HG02973 (cell line): ENCODE measurements at regions not wholly inside any gene's neighbourhood (a gene's known extent, or its start where the extent isn't known, plus 50 kb on each side); places are given as distances from the start of the nearest gene placed in this dataset.
A peak's percentile ranks its signal among the peaks of the same experiment; 100 is the strongest.

ENCODE experiments used
- ATAC-seq: cut with Tn5 transposase; IDR thresholded peaks from one replicate; pipeline ENCODE4 v1.9.1; 2021; ENCODE audit warnings: moderate library complexity; ENCODE audit not compliant: unreplicated experiment

GRCh38 chr7:33661430-33662160 lies 243.7 kb upstream of the BMPER start:
- no peak for ATAC-seq

- no peak for ATAC-seq
Measured at GRCh38 chr7:33666531-33666930, 238.8 kb upstream of the BMPER start.

- no peak for ATAC-seq
Measured at GRCh38 chr7:33667196-33667595, 238.1 kb upstream of the BMPER start.

GRCh38 chr7:33669251-33669670 lies 236.1 kb upstream of the BMPER start:
- ATAC-seq = no peak

DNA sequence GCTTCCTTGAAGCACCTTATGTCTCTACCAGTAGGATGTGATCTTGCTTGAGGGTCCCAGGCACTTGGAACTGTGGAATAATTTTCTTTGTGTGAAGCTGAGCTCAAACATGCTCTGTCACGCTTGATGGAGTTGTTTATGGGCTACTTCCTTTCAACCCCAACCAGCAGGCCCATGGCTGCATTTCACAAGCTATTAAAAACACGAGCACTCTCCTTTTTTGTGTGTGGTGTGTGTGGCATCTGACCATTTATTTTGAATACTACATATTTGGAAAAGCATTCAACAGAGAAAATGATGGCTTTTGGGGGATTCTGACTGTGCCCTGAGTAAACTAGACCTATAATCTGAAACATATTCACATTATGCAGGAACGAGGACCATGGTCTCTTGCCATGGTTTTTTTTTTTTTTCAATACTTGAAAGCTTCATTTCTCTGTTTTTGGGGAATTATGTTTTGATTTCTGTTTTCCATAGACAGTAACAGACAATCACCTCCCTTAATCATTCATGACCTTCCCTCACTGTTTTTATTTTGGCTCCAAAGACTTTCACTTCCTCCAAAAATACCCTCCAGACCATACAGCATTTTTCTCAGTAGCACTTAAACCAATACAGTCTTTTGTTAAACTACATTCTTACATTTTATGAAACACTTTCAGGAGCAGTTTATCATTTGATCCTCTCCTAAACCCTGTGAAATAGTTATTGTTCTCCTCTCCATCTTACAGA lies 233.6 kb upstream of the BMPER start:
- peak; percentile 71 for ATAC-seq

- no peak for ATAC-seq
Measured at GRCh38 chr7:33673029-33673700, 232.2 kb upstream of the BMPER start.

GRCh38 chr7:33674804-33675411 lies 230.4 kb upstream of the BMPER start:
- no peak for ATAC-seq

GRCh38 chr7:33677556-33677955 lies 227.8 kb upstream of the BMPER start:
- no peak for ATAC-seq

DNA sequence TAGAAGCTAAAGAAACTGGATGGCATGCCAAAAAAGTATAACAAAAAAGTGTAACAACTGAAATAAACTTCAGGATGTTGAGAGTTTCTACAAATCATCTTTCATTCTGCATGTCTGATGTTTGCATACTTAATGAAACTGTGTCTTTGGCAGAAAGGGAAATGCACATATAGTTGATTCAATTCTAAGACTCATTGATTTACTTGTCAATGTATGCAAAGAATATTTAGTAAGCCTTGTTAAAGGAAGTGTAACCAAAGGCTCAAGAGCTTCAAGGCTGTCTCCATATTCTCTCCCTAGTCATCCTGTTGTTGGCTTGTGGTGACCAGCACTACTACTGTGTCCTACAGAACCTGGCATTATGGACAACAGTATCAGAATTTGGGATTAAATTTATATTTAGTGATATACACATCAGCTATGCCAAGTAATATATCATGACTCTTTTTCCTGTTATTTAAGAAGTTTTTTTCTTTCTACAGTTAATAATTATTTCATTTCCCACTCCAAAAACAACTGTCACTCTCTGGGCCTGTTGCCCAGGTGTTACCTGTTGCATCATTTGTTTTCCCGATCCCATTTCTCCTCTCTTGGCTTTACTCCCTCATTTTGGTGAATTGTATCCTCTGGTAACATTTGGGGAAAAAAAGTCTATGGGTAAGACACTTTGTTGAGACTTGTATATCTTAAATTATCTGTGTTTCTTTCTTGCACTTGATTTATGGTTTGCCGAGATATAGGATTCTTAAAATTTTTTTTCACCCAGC lies 226.6 kb upstream of the BMPER start:
- no peak for ATAC-seq

DNA sequence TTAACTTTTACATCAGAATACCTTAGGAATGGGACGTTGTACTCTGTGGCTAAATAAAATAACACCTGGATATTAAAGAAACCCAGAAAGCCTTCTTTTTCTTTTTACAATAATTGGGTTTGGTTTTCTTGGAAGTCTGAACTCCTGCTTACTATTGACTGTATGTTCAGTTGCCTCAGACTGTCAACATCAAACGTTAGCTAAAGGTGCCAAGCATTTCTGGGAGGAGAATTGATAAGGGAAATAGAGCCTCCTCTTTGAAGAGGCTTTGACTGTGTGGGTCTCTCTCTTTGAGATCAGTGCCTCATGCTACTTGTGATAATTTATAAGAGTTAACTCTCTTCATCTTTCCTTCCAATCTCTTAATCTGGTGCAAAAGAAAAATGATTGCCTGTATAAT lies 224.7 kb upstream of the BMPER start:
- ATAC-seq = no peak

DNA sequence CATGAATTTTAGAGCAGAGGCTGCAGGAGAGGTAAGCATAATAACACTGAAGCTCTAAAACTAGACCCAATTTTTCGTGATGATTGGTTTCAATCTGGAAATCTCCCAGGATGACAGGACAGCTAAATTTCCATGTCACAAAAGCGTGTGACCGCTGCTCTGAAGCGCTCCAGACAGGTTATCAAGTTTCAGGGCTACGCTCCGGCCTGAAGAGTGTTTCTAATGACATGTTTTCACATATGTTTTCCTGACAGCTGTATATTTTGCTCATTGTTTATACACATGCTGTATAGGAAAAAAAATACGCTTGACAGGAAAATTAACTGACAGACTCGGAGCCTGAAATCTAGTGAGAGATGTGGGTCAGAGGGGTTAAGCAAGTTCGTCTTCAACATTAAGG lies 219.8 kb upstream of the BMPER start:
- no peak for ATAC-seq

DNA sequence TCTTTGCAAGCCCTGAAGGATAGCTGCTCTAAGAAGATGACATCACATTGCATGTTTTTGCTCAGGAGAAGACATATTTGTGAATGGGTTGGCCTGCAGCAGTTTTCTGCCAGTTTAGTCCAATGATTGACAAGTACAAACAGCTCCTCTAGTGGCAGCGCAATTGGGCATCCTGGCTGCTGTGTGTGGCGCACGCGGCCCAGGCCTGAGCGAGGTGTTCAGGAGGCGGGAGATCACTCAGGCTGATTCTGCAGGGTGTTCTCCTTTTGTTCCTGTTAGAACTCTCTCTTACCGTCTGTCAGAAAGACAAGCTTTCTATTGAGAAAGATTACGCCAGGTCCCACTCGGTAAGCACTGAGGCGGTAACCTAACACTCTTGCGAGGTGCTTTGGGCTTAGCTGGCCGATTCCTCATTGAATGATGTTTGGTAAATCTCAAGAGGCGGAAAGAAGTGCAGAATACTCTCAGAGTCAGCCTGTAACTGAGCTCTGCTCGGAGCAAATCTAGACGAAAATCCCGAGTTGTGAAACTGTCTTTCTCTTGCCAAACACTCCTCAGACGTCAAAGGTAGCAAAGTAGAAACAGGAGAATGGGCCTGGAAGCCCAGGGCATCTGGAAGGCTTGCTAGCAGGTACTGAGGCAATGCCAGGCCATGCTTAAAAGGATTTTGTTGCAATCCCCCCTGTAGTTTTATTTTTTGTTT lies 219.2 kb upstream of the BMPER start:
- ATAC-seq = no peak

- ATAC-seq = no peak
Measured at GRCh38 chr7:33687625-33688024, 217.7 kb upstream of the BMPER start.

DNA sequence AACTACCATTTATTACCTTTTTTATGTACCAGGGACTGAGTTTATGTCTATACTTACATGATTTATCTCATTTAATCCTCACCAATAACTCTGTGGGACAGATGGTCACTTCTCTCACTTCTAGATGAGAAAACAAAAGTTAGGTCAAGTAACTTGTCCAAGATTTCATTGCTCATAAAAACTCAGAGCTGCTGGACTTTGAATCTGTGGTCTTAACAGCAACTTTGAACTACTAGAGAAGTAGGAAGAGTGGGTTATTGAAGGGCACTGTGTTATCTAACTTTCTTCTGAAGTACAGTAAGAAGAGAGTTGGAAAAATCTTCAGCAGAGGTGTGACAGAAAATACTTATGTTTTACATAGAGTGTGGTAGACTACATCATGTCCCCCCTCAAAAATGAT lies 214.2 kb upstream of the BMPER start:
- ATAC-seq = no peak

- ATAC-seq = no peak
Measured at GRCh38 chr7:33692956-33693355, 212.4 kb upstream of the BMPER start.

GRCh38 chr7:33694006-33694405 lies 211.3 kb upstream of the BMPER start:
- ATAC-seq = no peak

- ATAC-seq = no peak
Measured at GRCh38 chr7:33697616-33698015, 207.7 kb upstream of the BMPER start.

DNA sequence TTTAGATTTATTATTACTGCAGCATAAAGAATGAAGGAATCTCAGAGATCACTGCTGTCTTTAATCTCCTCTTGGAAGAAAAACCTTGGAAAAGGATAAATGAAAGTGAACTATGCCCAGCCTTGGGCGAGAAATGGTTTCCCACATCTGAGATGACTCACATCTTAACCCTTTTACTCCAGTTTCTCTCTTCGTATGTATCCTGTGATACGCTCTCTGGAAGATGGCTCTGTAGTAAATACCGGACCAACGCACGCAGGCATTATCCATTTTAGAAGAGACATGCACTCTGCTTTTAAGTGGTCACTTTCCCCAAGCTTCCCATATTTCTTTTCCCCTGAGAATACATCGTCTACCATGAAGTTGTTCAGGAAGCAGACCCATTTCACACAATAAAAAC lies 207.3 kb upstream of the BMPER start:
- no peak for ATAC-seq

DNA sequence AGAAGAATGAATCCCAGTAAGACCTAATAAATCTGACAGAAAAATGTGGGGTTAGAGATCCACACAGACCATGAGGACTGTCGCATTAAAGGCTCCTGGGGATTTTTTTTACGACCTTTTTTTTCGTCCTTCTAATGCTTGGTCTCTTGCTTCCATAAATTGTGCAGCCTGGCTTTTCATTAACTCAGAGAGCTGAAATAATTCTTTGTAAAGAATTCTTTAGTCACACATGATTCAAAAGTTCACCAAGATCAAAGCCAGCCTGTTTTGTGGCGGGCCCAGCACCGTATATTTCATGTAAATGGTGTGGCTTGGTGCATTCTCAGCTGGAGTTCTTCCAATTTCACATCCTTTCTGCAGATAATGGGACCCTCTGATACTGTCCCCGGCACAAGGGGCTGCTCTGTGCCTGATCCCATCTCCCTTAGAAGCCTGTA lies 206.6 kb upstream of the BMPER start:
- ATAC-seq = no peak
